GM12878 (cell line): ENCODE measurements at regions not wholly inside any gene's neighbourhood (a gene's known extent, or its start where the extent isn't known, plus 50 kb on each side); places are given as distances from the start of the nearest gene placed in this dataset.

Experiments
- ATAC-seq: fragments of 200-7000 bp; cut with Tn5 transposase; 3 replicates; pipeline ENCODE4 v1.9.1; 2020; ENCODE audit warnings: mild to moderate bottlenecking, moderate library complexity
- BruUV-seq: library from RNA; stranded (reverse); fragments of 400-500 nt; replicated peaks from 2 replicates; lab custom pipeline; 2021; lab: Mats Ljungman, UMichigan
- CTCF ChIA-PET: fragments of 300-600 bp; sonication (Branson Sonifier 250); formaldehyde crosslinking; extraction: SDS; loops from one replicate; lab custom pipeline; 2021; ENCODE audit warnings: inconsistent platforms; lab: Yijun Ruan, JAX
- POLR2A ChIA-PET: fragments of 350-600 bp; formaldehyde crosslinking; extraction: SDS; loops from one replicate; lab custom pipeline; 2021; ENCODE audit warnings: inconsistent platforms; lab: Charles Lee
- RAD21 ChIA-PET: fragments of 300-600 bp; sonication (Branson Sonifier 250); formaldehyde crosslinking; loops from one replicate; lab custom pipeline; 2023; ENCODE audit warnings: antibody characterized with exemption; ENCODE audit not compliant: unreplicated experiment; lab: Charles Lee
- SMC1A ChIA-PET: fragments of 300-600 bp; sonication (Branson Sonifier 250); formaldehyde crosslinking; loops from one replicate; lab custom pipeline; 2023; ENCODE audit not compliant: unreplicated experiment, uncharacterized antibody; lab: Charles Lee
- DNase-seq: peaks from one replicate; pipeline ENCODE4 v3.0.0-alpha.2; 2011; ENCODE audit warnings: low read depth, low spot score
- FAIRE-seq: peaks from 3 replicates; lab custom pipeline; 2011; peaks lifted over from hg19 to GRCh38; lab: Jason Lieb, UNC
- H2AFZ ChIP-seq: 2 replicates; pipeline ENCODE4 v1.6.0; 2011; ENCODE audit warnings: low read depth, low read length, control low read depth; ENCODE audit not compliant: control insufficient read depth
- H3K27ac ChIP-seq: 2 replicates; pipeline ENCODE4 v1.5.1; 2011; ENCODE audit warnings: control low read depth; ENCODE audit not compliant: control insufficient read depth, insufficient read depth
- H3K27me3 ChIP-seq, 2 experiments: replicated peaks in 1 of 2; 2 replicates each; pipeline versions ENCODE4 v1.6.0 to v1.6.1; 2011; ENCODE audit warnings: low read length in 1 of 2; ENCODE audit not compliant: control insufficient read depth in 2 of 2, insufficient read depth in 2 of 2
- H3K36me3 ChIP-seq, 2 experiments: 2 replicates each; pipeline ENCODE4 v1.5.1; 2011; ENCODE audit warnings: low read length in 1 of 2; ENCODE audit not compliant: control insufficient read depth in 2 of 2, insufficient read depth in 2 of 2
- H3K4me1 ChIP-seq: 2 replicates; pipeline ENCODE4 v1.6.1; 2011; ENCODE audit warnings: mild to moderate bottlenecking, low read length, moderate library complexity, mixed read lengths; ENCODE audit not compliant: control insufficient read depth, insufficient read depth
- H3K4me2 ChIP-seq: 2 replicates; pipeline ENCODE4 v1.6.0; 2011; ENCODE audit warnings: control low read depth; ENCODE audit not compliant: control insufficient read depth, insufficient read depth
- H3K4me3 ChIP-seq: fragments of 200-600 bp; sonication (generic); 2 replicates; pipeline ENCODE4 v1.5.1; 2016
- H3K79me2 ChIP-seq: 2 replicates; pipeline ENCODE4 v1.6.0; 2011; ENCODE audit warnings: low read length; ENCODE audit not compliant: control insufficient read depth, insufficient read depth
- H3K9ac ChIP-seq: 2 replicates; pipeline ENCODE4 v1.8.0; 2011; ENCODE audit warnings: low read length, control low read depth, mixed read lengths; ENCODE audit not compliant: control insufficient read depth, insufficient read depth
- H3K9me3 ChIP-seq: replicated peaks from 3 replicates; pipeline ENCODE4 v1.5.1; 2011; ENCODE audit warnings: mild to moderate bottlenecking, low read length; ENCODE audit not compliant: control insufficient read depth, insufficient read depth
- H4K20me1 ChIP-seq: 2 replicates; pipeline ENCODE4 v1.6.0; 2011; ENCODE audit not compliant: control insufficient read depth, insufficient read depth
- ATF3 ChIP-seq: IDR thresholded peaks from 2 replicates; pipeline ENCODE4 v1.6.1; 2011; ENCODE audit warnings: low read depth, mild to moderate bottlenecking, low read length, moderate library complexity, borderline replicate concordance; ENCODE audit errors: extremely low read depth
- CHD1 ChIP-seq: IDR thresholded peaks from 2 replicates; pipeline ENCODE4 v1.6.1; 2012; ENCODE audit warnings: low read depth, low read length, improper control_type of control experiment
- MTA3 ChIP-seq: IDR thresholded peaks from 2 replicates; pipeline ENCODE4 v1.6.1; 2012; ENCODE audit warnings: low read length, inconsistent platforms, borderline replicate concordance
- MXI1 ChIP-seq: fragments of 150-350 bp; IDR thresholded peaks from 2 replicates; pipeline ENCODE4 v1.6.1; 2011; ENCODE audit warnings: low read depth, mild to moderate bottlenecking, inconsistent platforms, low read length, improper control_type of control experiment
- PAX5 ChIP-seq: IDR thresholded peaks from 2 replicates; pipeline ENCODE4 v1.6.1; 2011; ENCODE audit warnings: low read depth, low read length, borderline replicate concordance
- POLR2A ChIP-seq: IDR thresholded peaks from 2 replicates; pipeline ENCODE4 v1.6.1; 2011; ENCODE audit warnings: low read depth, mild to moderate bottlenecking, low read length
- STAT1 ChIP-seq: fragments of 450-650 bp; conservative IDR thresholded peaks from 2 replicates; pipeline ENCODE4 v1.6.1; 2014; ENCODE audit warnings: antibody characterized with exemption, mild to moderate bottlenecking
- ZNF592 ChIP-seq: fragments of 450-650 bp; IDR thresholded peaks from 2 replicates; pipeline ENCODE4 v1.6.1; 2017; ENCODE audit warnings: mild to moderate bottlenecking, moderate library complexity
- WGBS: methylation state at CpG from one replicate; pipeline ENCODE4 v1.1.6; 2016; ENCODE audit warnings: low lambda C conversion rate; ENCODE audit not compliant: insufficient replicate concordance, insufficient coverage; ENCODE audit errors: missing lambda C conversion rate; 5-methylcytosine and 5-hydroxymethylcytosine counted together
- in situ Hi-C: fragments of 300-500 bp; cut with MboI; formaldehyde crosslinking; loops from 9 replicates; pipeline ENCODE4 v1.14.3; 2018; ENCODE audit warnings: mixed read lengths
- intact Hi-C: fragments of 100-400 bp; cut with micrococcal nuclease; formaldehyde crosslinking; loops from one replicate; pipeline ENCODE4 v1.14.2; 2022; ENCODE audit not compliant: unreplicated experiment
- TF ChIP-seq, protein P1 (sequence below), 3 experiments: IDR thresholded peaks in 2 of 3; conservative IDR thresholded peaks in 1 of 3; 2 replicates each; pipeline ENCODE4 v1.5.1; 2011; ENCODE audit warnings: low read depth in 3 of 3, low read length in 3 of 3, mild to moderate bottlenecking in 3 of 3, control low read depth in 2 of 3, moderate library complexity in 2 of 3, inconsistent platforms in 1 of 3, mixed read lengths in 1 of 3; ENCODE audit not compliant: control insufficient read depth in 2 of 3, insufficient read depth in 1 of 3; ENCODE audit errors: extremely low read depth in 1 of 3

DNA sequence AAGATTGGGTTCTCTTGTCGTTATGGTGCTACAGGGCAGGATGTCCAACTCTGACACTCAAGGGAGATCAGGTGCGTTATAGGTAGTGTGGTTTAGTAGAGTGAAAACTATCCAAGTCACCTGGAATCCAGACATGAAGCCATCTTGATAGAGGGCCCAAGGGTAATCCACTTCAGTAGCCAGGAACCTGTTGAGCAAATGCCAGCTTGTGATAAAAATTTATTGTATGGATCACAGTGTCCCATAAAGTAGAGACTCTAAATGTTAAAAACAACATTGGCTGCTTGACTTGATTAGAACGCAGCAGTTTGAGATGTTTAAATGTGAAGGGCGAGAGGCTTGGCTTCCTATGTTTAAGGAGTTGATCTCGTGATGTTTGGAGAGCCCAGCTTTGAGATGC, 105.7 kb upstream of the GMDS start:
- Histone ChIP-seq H3K27ac (no peak overlapping the region), H2AFZ (no peak overlapping the region), H3K9ac (no peak overlapping the region), H3K4me3 (no peak overlapping the region), H3K79me2 (no peaks in the 10 kb centered on the region), H3K4me2 (no peak overlapping the region), H3K36me3 (no peaks in the 10 kb centered on the region), H3K4me1 (no peaks in the 10 kb centered on the region), H3K9me3 (no peaks in the 10 kb centered on the region), H3K27me3 (no peaks in the 10 kb centered on the region)
- DNase-seq (no peak), ATAC-seq (no peak), FAIRE-seq (no peak)
- ChIA-PET CTCF (interaction anchor here (1.6 to 6.8 kb wide), 3 partner anchors 142 to 745 kb away, joined by 6 to 177 read pairs (median 6); no protein-coding TSS in a partner anchor), RAD21 (interaction anchor here (1.3 to 1.5 kb wide), 2 partner anchors 142 to 154 kb away, joined by 3 to 8 read pairs; no protein-coding TSS in a partner anchor), SMC1A (interaction anchor here (0.8 to 2.4 kb wide), 3 partner anchors 143 to 247 kb away, joined by 3 to 25 read pairs (median 5); no protein-coding TSS in a partner anchor), POLR2A (no interaction called here)
- no TSS peak for BruUV-seq
- in situ Hi-C loops = loop anchor here (5.0 to 10.0 kb wide), 3 partner anchors 144 to 759 kb away; no protein-coding TSS in a partner anchor
- 86% methylated on average over 5 of the region's 5 CpGs for WGBS
- TF ChIP-seq PAX5 (no peak), STAT1 (no peak)
- TF ChIP-seq, all 136 proteins: peak for 0
- intact Hi-C loops = loop anchor here (5.0 kb wide), 1 partner anchor 249 kb away; no protein-coding TSS in a partner anchor
- H4K20me1 ChIP-seq = no peaks in the 10 kb centered on the region

DNA sequence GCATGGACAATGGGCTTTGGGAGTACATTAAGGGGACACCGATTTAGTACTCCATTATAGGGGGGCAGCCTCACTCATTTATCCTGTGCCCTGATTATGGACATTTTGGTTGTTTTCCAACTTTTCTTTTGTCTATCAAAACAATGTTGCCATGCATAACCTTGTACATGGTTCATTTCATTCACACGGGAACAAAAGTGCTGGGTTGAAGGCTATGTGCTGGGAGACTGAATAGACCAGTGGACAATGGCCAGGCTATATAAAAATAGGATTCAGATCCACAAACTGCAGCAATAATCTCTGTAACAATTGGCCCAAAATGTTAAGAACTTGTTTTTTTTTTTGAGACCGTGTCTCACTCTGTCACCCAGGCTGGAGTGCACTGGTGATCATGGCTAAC, 100.7 kb upstream of the GMDS start:
- RAD21 ChIA-PET = no interaction called here
- ATAC-seq = no peak
- Histone ChIP-seq H3K9me3 (no peaks in the 10 kb centered on the region), H3K9ac (no peak overlapping the region), H3K4me1 (no peaks in the 10 kb centered on the region), H2AFZ (no peak overlapping the region), H3K4me2 (no peak overlapping the region), H3K27me3 (no peaks in the 10 kb centered on the region), H4K20me1 (no peaks in the 10 kb centered on the region), H3K4me3 (no peak overlapping the region), H3K79me2 (no peaks in the 10 kb centered on the region), H3K27ac (no peak overlapping the region), H3K36me3 (no peaks in the 10 kb centered on the region)
- no peak for FAIRE-seq
- WGBS = 84% methylated on average over 3 of the region's 3 CpGs
- SMC1A ChIA-PET = no interaction called here
- no peak for DNase-seq
- CTCF ChIA-PET = interaction anchor here (1.3 to 2.1 kb wide), 2 partner anchors 137 to 749 kb away, joined by 3 to 11 read pairs; no protein-coding TSS in a partner anchor
- intact Hi-C loops = no loop called here
- no TSS peak for BruUV-seq
- in situ Hi-C loops = no loop called here
- POLR2A ChIA-PET = no interaction called here
- TF ChIP-seq, protein P1, sequence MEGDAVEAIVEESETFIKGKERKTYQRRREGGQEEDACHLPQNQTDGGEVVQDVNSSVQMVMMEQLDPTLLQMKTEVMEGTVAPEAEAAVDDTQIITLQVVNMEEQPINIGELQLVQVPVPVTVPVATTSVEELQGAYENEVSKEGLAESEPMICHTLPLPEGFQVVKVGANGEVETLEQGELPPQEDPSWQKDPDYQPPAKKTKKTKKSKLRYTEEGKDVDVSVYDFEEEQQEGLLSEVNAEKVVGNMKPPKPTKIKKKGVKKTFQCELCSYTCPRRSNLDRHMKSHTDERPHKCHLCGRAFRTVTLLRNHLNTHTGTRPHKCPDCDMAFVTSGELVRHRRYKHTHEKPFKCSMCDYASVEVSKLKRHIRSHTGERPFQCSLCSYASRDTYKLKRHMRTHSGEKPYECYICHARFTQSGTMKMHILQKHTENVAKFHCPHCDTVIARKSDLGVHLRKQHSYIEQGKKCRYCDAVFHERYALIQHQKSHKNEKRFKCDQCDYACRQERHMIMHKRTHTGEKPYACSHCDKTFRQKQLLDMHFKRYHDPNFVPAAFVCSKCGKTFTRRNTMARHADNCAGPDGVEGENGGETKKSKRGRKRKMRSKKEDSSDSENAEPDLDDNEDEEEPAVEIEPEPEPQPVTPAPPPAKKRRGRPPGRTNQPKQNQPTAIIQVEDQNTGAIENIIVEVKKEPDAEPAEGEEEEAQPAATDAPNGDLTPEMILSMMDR (IDR thresholded peaks at IDR 0.05 in 2 of 3, conservative IDR thresholded peaks at IDR 0.05 in 1 of 3; ENCODE audit: control insufficient read depth in 2 of 3, extremely low read depth in 1 of 3, insufficient read depth in 1 of 3, low read depth in 3 of 3, low read length in 3 of 3) = no peak
- TF ChIP-seq ATF3 = no peak
- no peak for TF ChIP-seq POLR2A
- no peak for TF ChIP-seq ZNF592
- TF ChIP-seq CHD1 = no peak
- TF ChIP-seq MXI1 = no peak
- TF ChIP-seq MTA3 = no peak
